ENCODE measurements at regions not wholly inside any gene's neighbourhood (a gene's known extent, or its start where the extent isn't known, plus 50 kb on each side); places are given as distances from the start of the nearest gene placed in this dataset.

- H2BK120ac ChIP-seq (ENCODE audit: low read depth, low read length): no peak overlapping the region
- no peaks in the 10 kb centered on the region for H3K36me3 ChIP-seq (ENCODE audit: control insufficient read depth, insufficient read depth, low read length)
- in situ Hi-C loops (cut with MboI; ENCODE audit: low sequenced_read_pairs) (no loop called here), intact Hi-C loops (cut with micrococcal nuclease) (no loop called here), dilution Hi-C loops (cut with HindIII; ENCODE audit: low sequenced_read_pairs, unreplicated experiment) (no loop called here)
- H2AK5ac ChIP-seq (ENCODE audit: low read depth, low read length): no peak overlapping the region
- H4K20me1 ChIP-seq (ENCODE audit: insufficient read depth, low read length): no peaks in the 10 kb centered on the region
- H3K4me3 ChIP-seq (ENCODE audit: insufficient read depth, low read depth, low read length): no peak overlapping the region
- BruUV-seq (replicated peaks): no TSS peak
- H2BK20ac ChIP-seq (ENCODE audit: low read depth, low read length): no peak overlapping the region
- no peak overlapping the region for H4K91ac ChIP-seq (ENCODE audit: insufficient read depth, low read depth, low read length)
- peaks cover 22% of the 10 kb centered on the region for H3K9me1 ChIP-seq (ENCODE audit: insufficient read depth, low read length)
- H3K4ac ChIP-seq (ENCODE audit: low read depth, low read length): no peak overlapping the region
- no peak overlapping the region for H2AFZ ChIP-seq (replicated peaks; ENCODE audit: low read length, poor library complexity)
- TF ChIP-seq CEBPB (IDR thresholded peaks at IDR 0.05; ENCODE audit: low read depth, low read length) (no peak), MAFK (IDR thresholded peaks at IDR 0.05; ENCODE audit: low read depth, low read length) (no peak), MXI1 (IDR thresholded peaks at IDR 0.05; ENCODE audit: borderline replicate concordance, low read depth, low read length) (no peak), BHLHE40 (IDR thresholded peaks at IDR 0.05; ENCODE audit: low read depth, low read length) (no peak), RCOR1 (IDR thresholded peaks at IDR 0.05; ENCODE audit: insufficient replicate concordance, low read length) (no peak), FOS (IDR thresholded peaks at IDR 0.05; ENCODE audit: low read depth, low read length) (no peak), MAZ (IDR thresholded peaks at IDR 0.05; ENCODE audit: borderline replicate concordance, low read depth, low read length) (no peak), CHD1 (IDR thresholded peaks at IDR 0.05; ENCODE audit: low read depth, low read length) (no peak), CTCF (conservative IDR thresholded peaks at IDR 0.05; ENCODE audit: low read depth, low read length) (no peak), RFX5 (IDR thresholded peaks at IDR 0.05; ENCODE audit: low read depth, low read length) (no peak)
- H3K27me3 ChIP-seq (ENCODE audit: control insufficient read depth, insufficient read depth, low read length): no peaks in the 10 kb centered on the region
- no peak overlapping the region for H4K5ac ChIP-seq (ENCODE audit: low read depth, low read length)
- ChIA-PET CTCF (interaction anchor here (0.6 kb wide), 1 partner anchor 87 kb away, joined by 3 read pairs; no protein-coding TSS in a partner anchor), POLR2A (ENCODE audit: unreplicated experiment) (no interaction called here)
- no peak overlapping the region for H3K27ac ChIP-seq (ENCODE audit: insufficient read depth, low read length)
- H3K14ac ChIP-seq (replicated peaks; ENCODE audit: low read depth, low read length): no peak overlapping the region
- H3K4me1 ChIP-seq (ENCODE audit: control insufficient read depth, insufficient read depth, low read length): peaks cover 17% of the 10 kb centered on the region
- no peak overlapping the region for H3K4me2 ChIP-seq (ENCODE audit: low read depth, low read length)
- no peak overlapping the region for H3K18ac ChIP-seq (ENCODE audit: low read depth, low read length)
- no peak for DNase-seq
- H3K79me1 ChIP-seq (ENCODE audit: low read depth in 1 of 2, low read length in 2 of 2): peaks cover 0 to 12% of the 10 kb centered on the region in 2 experiments; a peak in 1 of 4 replicates
- H2BK15ac ChIP-seq (ENCODE audit: low read depth, low read length): no peak overlapping the region
- no peaks in the 10 kb centered on the region for H3K9me3 ChIP-seq (ENCODE audit: control insufficient read depth, insufficient read depth, low read length)
- H3K56ac ChIP-seq (ENCODE audit: extremely low read depth, insufficient read depth, low read length): no peak overlapping the region
- no peak for ATAC-seq (ENCODE audit: low read depth)
- H2AK9ac ChIP-seq (replicated peaks; ENCODE audit: low read depth, low read length, poor library complexity): no peak overlapping the region
- no peak overlapping the region for H2BK5ac ChIP-seq (ENCODE audit: low read depth, low read length, poor library complexity, severe bottlenecking)
- no peak overlapping the region for H4K8ac ChIP-seq (ENCODE audit: low read depth in 2 of 2, low read length in 2 of 2)
- no peak overlapping the region for H3K9ac ChIP-seq (ENCODE audit: low read depth, low read length)
- 94% methylated on average over 3 of the region's 8 CpGs; no CpG with 5 or more reads in 1 of the 2 experiments for WGBS, 2 experiments (ENCODE audit: extremely low coverage in 2 of 2, insufficient read length in 1 of 2)
- no peak overlapping the region for H3K23ac ChIP-seq (ENCODE audit: low read depth, low read length)
These were observed 340.9 kb downstream of the PRL start for GRCh38 chr6:21955951-21956350.
